ENCODE measurements at regions not wholly inside any gene's neighbourhood (a gene's known extent, or its start where the extent isn't known, plus 50 kb on each side); places are given as distances from the start of the nearest gene placed in this dataset.

DNA sequence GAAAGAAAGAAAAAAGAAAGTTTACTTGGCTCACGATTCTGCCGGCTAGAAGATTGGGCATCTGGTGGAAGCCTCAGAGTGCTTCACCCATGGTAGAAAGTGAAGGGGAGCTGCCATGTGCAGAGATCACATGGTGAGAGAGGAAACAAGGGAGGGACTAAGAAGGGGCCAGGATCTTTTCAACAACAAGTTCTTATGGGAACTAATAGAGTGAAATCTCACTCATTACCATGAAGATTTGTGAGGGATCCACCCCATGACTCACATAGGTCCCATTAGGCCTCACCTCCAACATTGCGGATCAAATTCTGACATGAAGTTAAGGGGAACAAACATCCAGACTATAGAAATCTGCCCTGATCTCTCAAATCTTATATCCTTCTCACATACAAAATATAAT, 61.3 kb upstream of the UGT8 start:
- no peak for TF ChIP-seq YY1 (IDR thresholded peaks at IDR 0.05; ENCODE audit: insufficient read depth, insufficient read length)
- TF ChIP-seq ZNF274 (IDR thresholded peaks at IDR 0.05; ENCODE audit: low read depth, low read length), result no peak
- TF ChIP-seq SUZ12 (IDR thresholded peaks at IDR 0.05; ENCODE audit: extremely low read depth, insufficient read depth, insufficient read length), result no peak
